DMS53 treated with DMSO at 0.1 percent for 48 hours (cell line): ENCODE measurements at regions not wholly inside any gene's neighbourhood (a gene's known extent, or its start where the extent isn't known, plus 50 kb on each side); places are given as distances from the start of the nearest gene placed in this dataset.
"Not testable (repeated sequence)": the region's sequence is repeated elsewhere in the genome, so short reads cannot be mapped to it uniquely, and the experiment has no call there.

Experiments used
- DNase-seq: peaks from one replicate; lab custom pipeline; 2025; ENCODE audit not compliant: unreplicated experiment; lab: John Stamatoyannopoulos, UW

- DNase-seq: no peak
Measured at GRCh38 chr12:93237235-93237915, 140.3 kb upstream of the NUDT4 start.

GRCh38 chr12:93238512-93239262 lies 139.0 kb upstream of the NUDT4 start:
- not testable (repeated sequence) for DNase-seq

- not testable (repeated sequence) for DNase-seq
Measured at GRCh38 chr12:93239789-93240188, 137.9 kb upstream of the NUDT4 start.

- no peak for DNase-seq
Measured at GRCh38 chr12:93242154-93242972, 135.4 kb upstream of the NUDT4 start.

GRCh38 chr12:93243382-93243688 lies 134.4 kb upstream of the NUDT4 start:
- DNase-seq: no peak

- DNase-seq: no peak
Measured at GRCh38 chr12:93243689-93244513, 133.8 kb upstream of the NUDT4 start.

- no peak for DNase-seq
Measured at GRCh38 chr12:93244514-93245077, 133.1 kb upstream of the NUDT4 start.

GRCh38 chr12:93245543-93245942 lies 132.2 kb upstream of the NUDT4 start:
- DNase-seq: no peak

GRCh38 chr12:93247313-93247991 lies 130.3 kb upstream of the NUDT4 start:
- DNase-seq: no peak

GRCh38 chr12:93252221-93252620 lies 125.5 kb upstream of the NUDT4 start:
- no peak for DNase-seq

- DNase-seq: no peak
Measured at GRCh38 chr12:93254911-93255310, 122.8 kb upstream of the NUDT4 start.

- DNase-seq: no peak
Measured at GRCh38 chr12:93256256-93256969, 121.3 kb upstream of the NUDT4 start.

- DNase-seq: no peak
Measured at GRCh38 chr12:93261505-93262094, 116.1 kb upstream of the NUDT4 start.

- no peak for DNase-seq
Measured at GRCh38 chr12:93272997-93273396, 104.7 kb upstream of the NUDT4 start.

- DNase-seq: no peak
Measured at GRCh38 chr12:93273834-93274564, 103.7 kb upstream of the NUDT4 start.

- no peak for DNase-seq
Measured at GRCh38 chr12:93274937-93275336, 102.8 kb upstream of the NUDT4 start.

GRCh38 chr12:93275589-93275988 lies 102.1 kb upstream of the NUDT4 start:
- no peak for DNase-seq
